ENCODE measurements at regions not wholly inside any gene's neighbourhood (a gene's known extent, or its start where the extent isn't known, plus 50 kb on each side); places are given as distances from the start of the nearest gene placed in this dataset.

DNA sequence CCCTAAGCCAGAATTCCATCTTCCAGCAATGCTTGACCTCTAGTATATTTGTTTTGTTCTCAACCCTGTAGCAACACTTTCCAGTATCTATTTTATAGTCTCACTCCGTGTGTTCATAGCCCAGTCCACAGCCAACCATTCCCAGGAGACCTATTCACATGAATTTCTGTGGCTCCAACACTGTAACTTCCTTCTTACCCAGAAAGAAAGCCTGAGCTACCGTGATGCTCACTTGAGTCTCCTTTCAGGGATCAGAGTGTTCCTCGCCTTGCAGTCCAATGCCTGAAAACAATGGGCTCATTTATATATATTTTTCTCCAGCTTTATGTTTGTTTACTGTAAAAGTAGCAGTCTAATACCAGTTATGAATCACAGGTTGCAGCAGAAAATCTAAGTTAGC lies 645.0 kb upstream of the NOVA1 start:
- no peaks in the 10 kb centered on the region for H3K79me2 ChIP-seq (ENCODE audit: insufficient read depth, low read length)
- H3K27ac ChIP-seq (ENCODE audit: low read depth, low read length) = no peak overlapping the region
- no peak overlapping the region for H2AFZ ChIP-seq (ENCODE audit: low read length)
- peaks cover 2% of the 10 kb centered on the region for H3K9me3 ChIP-seq (ENCODE audit: low read depth, low read length)
- no peak overlapping the region for H3K4me3 ChIP-seq (ENCODE audit: insufficient read depth, low read length)
- TF ChIP-seq CTCF (IDR thresholded peaks at IDR 0.05; ENCODE audit: extremely low read depth, low read depth, low read length) = no peak
- no peaks in the 10 kb centered on the region for H3K4me1 ChIP-seq (ENCODE audit: insufficient read depth, low read length)
- no peaks in the 10 kb centered on the region for H4K20me1 ChIP-seq (ENCODE audit: insufficient read depth, low read length)
- H3K4me2 ChIP-seq (ENCODE audit: insufficient read depth, low read length) = no peak overlapping the region
- no peak for DNase-seq (ENCODE audit: insufficient read length, low spot score, missing footprints)
- H3K36me3 ChIP-seq (ENCODE audit: insufficient read depth, low read length) = no peaks in the 10 kb centered on the region
- no peaks in the 10 kb centered on the region for H3K27me3 ChIP-seq (ENCODE audit: insufficient read depth, low read length)

GRCh38 chr14:27243365-27243764 lies 645.5 kb upstream of the NOVA1 start:
- no peak overlapping the region for H3K27ac ChIP-seq (ENCODE audit: low read depth, low read length)
- no peak for TF ChIP-seq CTCF (IDR thresholded peaks at IDR 0.05; ENCODE audit: extremely low read depth, low read depth, low read length)
- no peaks in the 10 kb centered on the region for H4K20me1 ChIP-seq (ENCODE audit: insufficient read depth, low read length)
- no peaks in the 10 kb centered on the region for H3K27me3 ChIP-seq (ENCODE audit: insufficient read depth, low read length)
- DNase-seq (ENCODE audit: insufficient read length, low spot score, missing footprints) = no peak
- H3K4me1 ChIP-seq (ENCODE audit: insufficient read depth, low read length) = no peaks in the 10 kb centered on the region
- no peak overlapping the region for H3K4me3 ChIP-seq (ENCODE audit: insufficient read depth, low read length)
- H3K79me2 ChIP-seq (ENCODE audit: insufficient read depth, low read length) = no peaks in the 10 kb centered on the region
- H3K36me3 ChIP-seq (ENCODE audit: insufficient read depth, low read length) = no peaks in the 10 kb centered on the region
- H3K9me3 ChIP-seq (ENCODE audit: low read depth, low read length) = peaks cover 2% of the 10 kb centered on the region
- H3K4me2 ChIP-seq (ENCODE audit: insufficient read depth, low read length) = no peak overlapping the region
- H2AFZ ChIP-seq (ENCODE audit: low read length) = no peak overlapping the region

DNA sequence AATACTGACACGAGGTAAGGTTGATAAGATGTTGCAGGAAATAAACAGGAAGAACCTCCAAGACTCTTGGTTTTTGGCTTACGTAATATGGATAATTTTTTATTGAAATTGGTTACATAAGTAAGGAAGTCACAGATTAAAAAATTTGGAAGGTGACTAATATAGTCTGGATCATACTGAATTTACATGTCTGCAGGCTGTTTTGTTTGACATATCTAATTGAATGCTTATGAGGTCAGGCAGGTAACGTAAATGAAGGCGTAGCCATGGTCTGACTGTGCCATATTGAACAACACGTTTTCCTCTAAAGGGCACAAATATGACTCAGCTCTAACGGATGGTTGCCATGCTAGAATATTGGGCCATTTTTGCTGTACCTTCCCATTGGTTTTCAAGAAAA lies 648.1 kb upstream of the NOVA1 start:
- Histone ChIP-seq H3K9me3 (ENCODE audit: low read depth, low read length) (no peaks in the 10 kb centered on the region), H3K4me3 (ENCODE audit: insufficient read depth, low read length) (no peak overlapping the region), H2AFZ (ENCODE audit: low read length) (no peak overlapping the region), H3K27me3 (ENCODE audit: insufficient read depth, low read length) (no peaks in the 10 kb centered on the region), H3K79me2 (ENCODE audit: insufficient read depth, low read length) (no peaks in the 10 kb centered on the region), H3K4me2 (ENCODE audit: insufficient read depth, low read length) (no peak overlapping the region), H3K4me1 (ENCODE audit: insufficient read depth, low read length) (no peaks in the 10 kb centered on the region), H3K36me3 (ENCODE audit: insufficient read depth, low read length) (no peaks in the 10 kb centered on the region), H3K27ac (ENCODE audit: low read depth, low read length) (no peak overlapping the region), H4K20me1 (ENCODE audit: insufficient read depth, low read length) (no peaks in the 10 kb centered on the region)
- TF ChIP-seq CTCF (IDR thresholded peaks at IDR 0.05; ENCODE audit: extremely low read depth, low read depth, low read length) = no peak
- DNase-seq (ENCODE audit: insufficient read length, low spot score, missing footprints) = no peak

DNA sequence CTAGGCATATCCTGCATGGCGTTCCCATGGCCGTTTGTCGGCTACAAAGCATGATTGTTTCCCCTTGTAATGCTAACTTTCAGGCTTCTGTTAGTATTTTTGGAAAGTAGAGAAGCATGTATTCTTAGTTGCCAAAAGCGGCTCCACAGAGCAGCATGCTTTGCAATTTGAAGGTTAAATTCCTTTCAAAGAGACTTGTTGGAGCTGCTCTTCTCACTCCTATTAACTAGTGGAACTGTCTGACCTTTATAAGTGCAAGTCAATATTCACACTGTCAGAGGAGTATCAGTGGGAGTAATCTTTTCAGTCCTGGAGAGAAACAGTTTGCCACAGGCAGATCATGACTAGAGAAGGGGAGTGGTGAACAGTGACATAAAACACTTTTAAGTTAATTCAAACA lies 656.1 kb upstream of the NOVA1 start:
- no peak for DNase-seq (ENCODE audit: insufficient read length, low spot score, missing footprints)
- H3K4me3 ChIP-seq (ENCODE audit: insufficient read depth, low read length) = no peak overlapping the region
- peaks cover 4% of the 10 kb centered on the region for H3K9me3 ChIP-seq (ENCODE audit: low read depth, low read length)
- H3K4me1 ChIP-seq (ENCODE audit: insufficient read depth, low read length) = no peaks in the 10 kb centered on the region
- H4K20me1 ChIP-seq (ENCODE audit: insufficient read depth, low read length) = no peaks in the 10 kb centered on the region
- no peak for TF ChIP-seq CTCF (IDR thresholded peaks at IDR 0.05; ENCODE audit: extremely low read depth, low read depth, low read length)
- no peak overlapping the region for H2AFZ ChIP-seq (ENCODE audit: low read length)
- H3K27ac ChIP-seq (ENCODE audit: low read depth, low read length) = no peak overlapping the region
- no peak overlapping the region for H3K4me2 ChIP-seq (ENCODE audit: insufficient read depth, low read length)
- H3K36me3 ChIP-seq (ENCODE audit: insufficient read depth, low read length) = no peaks in the 10 kb centered on the region
- no peaks in the 10 kb centered on the region for H3K79me2 ChIP-seq (ENCODE audit: insufficient read depth, low read length)
- H3K27me3 ChIP-seq (ENCODE audit: insufficient read depth, low read length) = no peaks in the 10 kb centered on the region
